Type B pancreatic cell (in vitro differentiated cells): ENCODE measurements at regions not wholly inside any gene's neighbourhood (a gene's known extent, or its start where the extent isn't known, plus 50 kb on each side); places are given as distances from the start of the nearest gene placed in this dataset.

Experiments
- DNase-seq: peaks from one replicate; pipeline ENCODE4 v3.0.0; 2021; ENCODE audit warnings: mixed read lengths; ENCODE audit not compliant: unreplicated experiment; ENCODE audit errors: extremely low spot score
- H3K27ac Mint-ChIP-seq: 2 replicates; pipeline ENCODE4 v1.8.0; 2021; ENCODE audit warnings: mild to moderate bottlenecking, mixed read lengths
- H3K27me3 Mint-ChIP-seq: 2 replicates; pipeline ENCODE4 v1.8.0; 2021; ENCODE audit warnings: mixed read lengths
- H3K36me3 Mint-ChIP-seq: 2 replicates; pipeline ENCODE4 v1.8.0; 2021; ENCODE audit warnings: mixed read lengths
- H3K4me1 Mint-ChIP-seq: one replicate; pipeline ENCODE4 v1.8.0; 2021; ENCODE audit warnings: mixed read lengths; ENCODE audit not compliant: unreplicated experiment
- H3K4me3 Mint-ChIP-seq: 2 replicates; pipeline ENCODE4 v1.8.0; 2021; ENCODE audit warnings: mild to moderate bottlenecking, mixed read lengths
- H3K9me3 Mint-ChIP-seq: 2 replicates; pipeline ENCODE4 v1.8.0; 2021; ENCODE audit warnings: mixed read lengths
- CTCF ChIP-seq: fragments of 200-600 bp; sonication (generic); conservative IDR thresholded peaks from 2 replicates; pipeline ENCODE4 v1.5.0; 2021; ENCODE audit warnings: antibody characterized with exemption, mild to moderate bottlenecking

DNA sequence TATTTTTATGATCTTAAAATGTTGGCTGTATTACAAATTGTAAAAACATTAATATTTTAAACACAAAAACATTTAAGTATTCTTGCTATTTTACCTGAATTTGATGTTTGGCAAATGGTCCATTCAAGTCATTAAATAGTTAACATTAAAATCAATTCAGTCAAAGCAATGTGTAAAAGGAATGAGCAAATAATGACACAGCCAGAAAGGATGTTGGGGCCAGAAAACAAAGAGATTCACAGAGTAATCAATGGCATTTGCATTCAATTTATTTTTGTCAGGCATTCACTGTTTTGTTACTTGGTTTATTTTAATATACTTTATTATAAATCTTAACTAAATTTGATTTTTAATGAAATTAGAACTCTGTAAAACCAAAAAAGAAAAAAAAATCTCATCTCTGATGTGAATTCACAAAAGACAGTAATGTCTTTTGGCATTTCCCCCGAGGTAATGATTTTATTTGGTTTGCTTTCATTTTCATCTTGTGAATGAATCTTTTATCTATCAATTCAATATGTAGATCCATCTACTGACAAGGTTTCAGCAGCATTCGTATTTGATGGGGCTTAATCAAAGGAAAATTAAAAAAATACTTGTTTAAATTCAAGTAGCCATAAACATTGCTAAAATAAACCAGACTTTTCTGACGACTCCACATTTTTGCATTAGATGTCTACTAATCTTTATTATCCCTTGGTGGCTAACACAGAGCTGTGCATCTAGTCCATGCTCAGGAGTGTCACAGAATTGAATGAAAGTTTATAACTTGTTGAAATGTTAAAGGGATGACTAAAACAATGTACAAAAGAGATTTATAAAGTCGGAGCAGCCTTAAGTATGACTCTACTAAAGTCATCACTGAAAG is 866.7 kb upstream of the GJE1 start:
- no peak for DNase-seq
- TF ChIP-seq CTCF, result no peak
- Mint-ChIP-seq H3K4me3 (no peak overlapping the region), H3K4me1 (no peaks in the 10 kb centered on the region), H3K27ac (no peak overlapping the region), H3K9me3 (no peaks in the 10 kb centered on the region), H3K36me3 (no peaks in the 10 kb centered on the region), H3K27me3 (no peaks in the 10 kb centered on the region)

GRCh38 chr6:141264101-141264500 is 868.6 kb upstream of the GJE1 start:
- no peak for TF ChIP-seq CTCF
- Mint-ChIP-seq H3K36me3 (no peaks in the 10 kb centered on the region), H3K4me3 (no peak overlapping the region), H3K27ac (no peak overlapping the region), H3K9me3 (no peaks in the 10 kb centered on the region), H3K4me1 (no peaks in the 10 kb centered on the region), H3K27me3 (no peaks in the 10 kb centered on the region)
- DNase-seq, result no peak

DNA sequence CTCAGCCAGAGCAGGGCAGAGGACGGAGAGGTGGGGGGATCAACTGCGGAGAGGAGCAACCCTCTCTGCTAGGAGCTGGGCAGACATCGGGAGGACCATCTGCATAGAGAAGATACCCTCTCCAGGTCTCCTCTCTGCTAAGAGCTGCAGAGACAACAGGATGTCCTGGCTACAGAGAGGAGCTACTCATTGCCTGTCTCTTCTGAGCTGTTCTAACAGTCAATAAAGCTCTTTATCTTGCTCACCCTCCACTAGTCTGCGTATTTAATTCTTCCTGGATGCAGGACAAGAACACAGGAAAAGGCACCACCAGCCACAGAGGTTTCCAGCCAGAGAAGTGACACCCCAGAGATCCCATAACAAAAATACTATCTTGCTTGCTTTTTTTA is 871.1 kb upstream of the GJE1 start:
- H3K9me3 Mint-ChIP-seq, result no peaks in the 10 kb centered on the region
- TF ChIP-seq CTCF, result no peak
- H3K27me3 Mint-ChIP-seq, result no peaks in the 10 kb centered on the region
- no peak overlapping the region for H3K27ac Mint-ChIP-seq
- DNase-seq, result no peak
- H3K4me3 Mint-ChIP-seq, result no peak overlapping the region
- H3K36me3 Mint-ChIP-seq, result no peaks in the 10 kb centered on the region
- H3K4me1 Mint-ChIP-seq, result no peaks in the 10 kb centered on the region

DNA sequence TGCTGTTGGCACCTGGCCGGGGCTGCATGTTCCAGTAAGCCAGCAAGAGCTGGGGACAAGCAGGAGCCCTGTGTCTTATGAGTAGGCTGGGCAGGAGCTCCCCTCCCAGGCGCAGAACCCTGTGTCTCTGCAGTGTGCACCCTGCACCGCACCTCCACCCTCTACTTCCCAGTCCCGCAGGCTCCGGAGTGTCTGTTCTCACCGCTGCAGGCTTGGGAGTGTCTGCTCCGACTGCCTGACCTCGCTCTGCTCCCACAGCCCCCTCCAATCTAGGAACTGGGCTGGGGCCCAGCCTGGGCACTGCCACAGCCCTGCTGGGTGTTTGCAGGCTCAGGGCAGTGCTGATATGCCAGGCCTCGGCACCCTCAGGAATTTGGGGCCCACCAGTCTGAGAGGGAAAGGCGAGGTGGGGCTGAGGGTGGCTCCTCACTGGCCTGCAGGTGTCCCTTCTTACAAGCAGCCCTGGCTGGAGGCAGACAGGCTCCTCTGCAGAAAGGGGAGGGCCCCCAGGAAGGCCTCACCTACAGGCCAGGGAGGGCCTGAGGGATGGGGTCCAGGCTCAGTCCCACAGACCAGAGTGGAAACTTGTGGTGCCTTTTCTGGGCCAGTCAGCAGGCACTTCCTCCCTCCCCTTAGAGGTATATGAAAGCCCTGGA is 871.6 kb upstream of the GJE1 start:
- Mint-ChIP-seq H3K27me3 (no peaks in the 10 kb centered on the region), H3K27ac (no peak overlapping the region), H3K9me3 (no peaks in the 10 kb centered on the region), H3K4me1 (no peaks in the 10 kb centered on the region), H3K4me3 (no peak overlapping the region), H3K36me3 (no peaks in the 10 kb centered on the region)
- no peak for DNase-seq
- no peak for TF ChIP-seq CTCF

DNA sequence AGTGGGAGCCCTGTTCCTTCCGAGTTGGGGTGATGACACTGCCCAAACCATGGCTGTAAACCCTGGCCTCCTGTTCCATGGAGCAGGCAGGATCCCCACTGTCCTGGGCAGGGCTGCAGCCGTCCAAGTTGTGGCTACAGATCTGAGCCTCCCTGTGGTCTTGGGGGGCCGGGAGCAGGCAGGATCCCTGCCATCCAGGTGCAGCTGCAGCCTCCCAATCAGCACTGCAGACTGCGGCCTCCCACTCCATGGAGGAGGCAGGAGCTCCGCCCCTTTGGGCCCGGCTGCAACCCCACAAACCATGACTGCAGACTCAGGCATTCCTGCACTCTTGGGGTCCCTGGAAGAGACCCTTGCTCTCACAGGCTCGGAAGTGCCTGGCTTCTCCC is 872.1 kb upstream of the GJE1 start:
- Mint-ChIP-seq H3K4me1 (no peaks in the 10 kb centered on the region), H3K4me3 (no peak overlapping the region), H3K9me3 (no peaks in the 10 kb centered on the region), H3K36me3 (no peaks in the 10 kb centered on the region), H3K27ac (no peak overlapping the region), H3K27me3 (no peaks in the 10 kb centered on the region)
- no peak for TF ChIP-seq CTCF
- no peak for DNase-seq
